K562 (cell line): ENCODE measurements at regions not wholly inside any gene's neighbourhood (a gene's known extent, or its start where the extent isn't known, plus 50 kb on each side); places are given as distances from the start of the nearest gene placed in this dataset.

Experiments used
- CBX1 ChIP-seq: sonication (generic); IDR thresholded peaks from 2 replicates; pipeline ENCODE4 v1.6.1; 2016; ENCODE audit warnings: antibody characterized with exemption, low read depth, mild to moderate bottlenecking
- CREBBP ChIP-seq: IDR thresholded peaks from one replicate; pipeline ENCODE4 v1.6.1; 2012; ENCODE audit warnings: low read depth, mild to moderate bottlenecking, control low read depth, inconsistent platforms, low read length
- DIDO1 ChIP-seq: fragments of 450-650 bp; IDR thresholded peaks from 2 replicates; pipeline ENCODE4 v1.6.1; 2016; ENCODE audit warnings: low read depth, missing biosample characterization, missing genetic modification characterization
- GATAD2A ChIP-seq: fragments of 450-650 bp; IDR thresholded peaks from 2 replicates; pipeline ENCODE4 v1.6.1; 2017
- HDAC2 ChIP-seq: fragments of 450-650 bp; IDR thresholded peaks from 2 replicates; pipeline ENCODE4 v1.6.1; 2016; ENCODE audit warnings: mild to moderate bottlenecking
- RCOR1 ChIP-seq, 2 experiments: IDR thresholded peaks; 2 replicates each; pipeline ENCODE4 v1.6.1; 2012; ENCODE audit warnings: low read depth in 2 of 2, low read length in 2 of 2, borderline replicate concordance in 1 of 2, improper control_type of control experiment in 1 of 2
- RERE ChIP-seq: sonication (generic); formaldehyde crosslinking; IDR thresholded peaks from 2 replicates; pipeline ENCODE4 v1.8.0; 2023; ENCODE audit warnings: missing genetic modification reagents, mild to moderate bottlenecking, borderline replicate concordance
- ZKSCAN3 ChIP-seq: fragments of 250-450 bp; sonication (Bioruptor Pico); IDR thresholded peaks from 2 replicates; pipeline ENCODE4 v1.4.0; 2020
- ZNF133 ChIP-seq: fragments of 250-450 bp; sonication (Bioruptor Pico); IDR thresholded peaks from 2 replicates; pipeline ENCODE4 v1.4.0; 2020; ENCODE audit warnings: mild to moderate bottlenecking
- ZNF277 ChIP-seq: fragments of 250-450 bp; sonication (Bioruptor Pico); IDR thresholded peaks from 2 replicates; pipeline ENCODE4 v1.8.0; 2022; ENCODE audit warnings: inconsistent platforms, mild to moderate bottlenecking, moderate library complexity, borderline replicate concordance

DNA sequence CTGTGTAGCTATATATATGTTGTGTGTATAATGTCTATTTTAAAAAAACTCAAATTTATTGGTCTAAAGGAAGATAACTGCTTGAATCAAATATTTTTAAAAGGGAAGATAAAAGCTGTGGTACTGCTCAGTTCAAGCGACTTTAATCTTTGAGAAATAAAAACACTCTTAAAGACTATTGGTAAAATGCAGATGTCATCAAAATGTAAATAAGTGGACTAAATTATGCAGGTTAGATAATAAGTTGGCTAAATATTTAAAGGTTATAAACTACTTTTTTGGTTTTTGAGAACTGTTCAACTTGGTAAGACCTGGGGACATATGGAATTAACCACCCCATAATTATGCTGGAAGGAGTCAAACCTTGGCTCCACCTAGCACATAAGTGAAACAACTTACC, 144.7 kb upstream of the ITM2A start (continued):
- no peak for TF ChIP-seq RERE (CRISPR knock-in tag)
- TF ChIP-seq CBX1: no peak
- no peak for TF ChIP-seq CREBBP
- TF ChIP-seq GATAD2A: no peak
- TF ChIP-seq ZNF277: no peak
- no peak for TF ChIP-seq ZKSCAN3 (CRISPR knock-in tag)
- no peak for TF ChIP-seq ZNF133
- TF ChIP-seq HDAC2: no peak
- no peak for TF ChIP-seq RCOR1 (IDR thresholded peaks at IDR 0.05; ENCODE audit: borderline replicate concordance in 1 of 2, low read depth in 2 of 2, low read length in 2 of 2)
- TF ChIP-seq DIDO1 (tag): no peak
